ENCODE measurements at regions not wholly inside any gene's neighbourhood (a gene's known extent, or its start where the extent isn't known, plus 50 kb on each side); places are given as distances from the start of the nearest gene placed in this dataset.
"Not testable (repeated sequence)": the region's sequence is repeated elsewhere in the genome, so short reads cannot be mapped to it uniquely, and the experiment has no call there.

DNA sequence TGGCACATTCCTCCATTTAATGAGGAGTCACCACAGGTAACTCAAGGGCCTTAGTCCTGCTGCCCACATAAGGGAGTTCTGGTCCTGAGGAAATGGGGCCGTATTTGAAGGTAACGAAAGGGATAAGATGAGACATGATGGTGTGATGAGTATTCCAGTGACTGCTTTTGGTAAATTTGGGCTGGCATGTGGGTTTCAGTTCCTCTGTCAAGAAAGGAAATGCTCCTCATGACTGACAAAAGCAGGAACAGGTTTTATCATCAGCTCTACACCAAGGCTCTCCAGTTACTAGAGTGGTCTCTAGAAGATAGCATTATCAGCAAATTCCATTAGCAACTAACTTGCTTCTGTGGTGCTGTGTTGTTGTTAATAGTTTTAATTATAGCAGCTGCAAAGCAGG lies 161.8 kb upstream of the PTPN20 start:
- TF ChIP-seq, protein P1, sequence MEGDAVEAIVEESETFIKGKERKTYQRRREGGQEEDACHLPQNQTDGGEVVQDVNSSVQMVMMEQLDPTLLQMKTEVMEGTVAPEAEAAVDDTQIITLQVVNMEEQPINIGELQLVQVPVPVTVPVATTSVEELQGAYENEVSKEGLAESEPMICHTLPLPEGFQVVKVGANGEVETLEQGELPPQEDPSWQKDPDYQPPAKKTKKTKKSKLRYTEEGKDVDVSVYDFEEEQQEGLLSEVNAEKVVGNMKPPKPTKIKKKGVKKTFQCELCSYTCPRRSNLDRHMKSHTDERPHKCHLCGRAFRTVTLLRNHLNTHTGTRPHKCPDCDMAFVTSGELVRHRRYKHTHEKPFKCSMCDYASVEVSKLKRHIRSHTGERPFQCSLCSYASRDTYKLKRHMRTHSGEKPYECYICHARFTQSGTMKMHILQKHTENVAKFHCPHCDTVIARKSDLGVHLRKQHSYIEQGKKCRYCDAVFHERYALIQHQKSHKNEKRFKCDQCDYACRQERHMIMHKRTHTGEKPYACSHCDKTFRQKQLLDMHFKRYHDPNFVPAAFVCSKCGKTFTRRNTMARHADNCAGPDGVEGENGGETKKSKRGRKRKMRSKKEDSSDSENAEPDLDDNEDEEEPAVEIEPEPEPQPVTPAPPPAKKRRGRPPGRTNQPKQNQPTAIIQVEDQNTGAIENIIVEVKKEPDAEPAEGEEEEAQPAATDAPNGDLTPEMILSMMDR (IDR thresholded peaks at IDR 0.05) = not testable (repeated sequence)
- TF ChIP-seq REST (IDR thresholded peaks at IDR 0.05; ENCODE audit: low read depth, low read length); RXRA (IDR thresholded peaks at IDR 0.05; ENCODE audit: borderline replicate concordance, low read depth); EP300 (IDR thresholded peaks at IDR 0.05; ENCODE audit: borderline replicate concordance in 1 of 2, low read depth in 1 of 2, low read length in 1 of 2); TEAD4 (IDR thresholded peaks at IDR 0.05; ENCODE audit: borderline replicate concordance, insufficient read depth); TAF1 (IDR thresholded peaks at IDR 0.05; ENCODE audit: borderline replicate concordance, low read depth, low read length); RCOR1 (IDR thresholded peaks at IDR 0.05; ENCODE audit: low read length); POLR2AphosphoS5 (IDR thresholded peaks at IDR 0.05; ENCODE audit: low read depth, low read length); RAD21 (IDR thresholded peaks at IDR 0.05; ENCODE audit: low read length); GATA2 (CRISPR knock-in tag; IDR thresholded peaks at IDR 0.05); RFX5 (IDR thresholded peaks at IDR 0.05; ENCODE audit: low read length); JUND (IDR thresholded peaks at IDR 0.05): not testable (repeated sequence)
